ENCODE measurements at regions not wholly inside any gene's neighbourhood (a gene's known extent, or its start where the extent isn't known, plus 50 kb on each side); places are given as distances from the start of the nearest gene placed in this dataset.

DNA sequence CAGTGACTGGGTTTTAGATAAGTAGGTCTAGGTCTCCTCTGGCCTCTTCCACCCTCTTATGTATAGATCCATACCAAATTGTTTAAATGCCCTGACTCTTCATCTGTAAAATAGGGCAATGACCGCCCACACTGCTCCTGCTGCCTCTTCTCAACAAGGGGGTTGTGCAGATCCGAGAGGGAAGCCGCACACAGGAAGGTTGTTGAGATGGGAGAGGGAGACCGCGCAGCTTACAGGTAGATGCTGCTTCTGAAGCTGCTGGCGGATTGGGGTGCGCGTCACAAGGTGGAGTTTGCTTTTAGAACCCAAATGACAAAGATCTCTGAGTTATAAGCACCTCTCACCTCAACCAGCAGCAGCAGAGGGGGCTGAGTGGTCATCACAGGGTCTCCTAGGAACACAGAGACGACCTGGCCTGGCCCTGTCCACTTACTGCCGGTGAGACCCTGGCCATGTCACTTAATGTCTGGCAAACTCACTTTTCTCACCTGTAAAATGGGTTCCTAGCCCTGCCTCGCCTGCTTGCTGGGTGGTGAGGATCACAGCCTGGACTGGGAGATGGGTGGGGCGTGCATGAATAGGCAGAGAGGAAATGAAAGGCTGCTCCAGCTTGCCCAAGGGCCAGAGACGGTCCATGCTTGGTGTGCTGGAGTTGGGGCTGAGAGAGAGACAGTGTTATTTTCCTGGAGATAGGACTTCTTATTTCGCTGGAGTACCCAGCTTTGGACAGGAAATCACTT lies 251.3 kb downstream of the EIPR1 start:
- Histone ChIP-seq H2BK12ac (ENCODE audit: low read depth, low read length) (no peak overlapping the region), H3K4me1 (replicated peaks in 1 of 4; ENCODE audit: control insufficient read depth in 3 of 4, insufficient read depth in 4 of 4, low read length in 3 of 4) (no peaks in the 10 kb centered on the region; a peak in 1 of 7 replicates), H2AK5ac (ENCODE audit: low read depth, low read length) (no peak overlapping the region), H2BK15ac (ENCODE audit: low read length) (no peak overlapping the region), H2AFZ (ENCODE audit: low read length) (no peak overlapping the region), H3K4me2 (ENCODE audit: insufficient read depth in 1 of 2, low read depth in 2 of 2, low read length in 2 of 2) (no peak overlapping the region), H3K23ac (ENCODE audit: insufficient read length) (no peak overlapping the region), H4K91ac (replicated peaks; ENCODE audit: insufficient read length, low read length) (no peak overlapping the region), H3K9me3 (ENCODE audit: insufficient read depth in 2 of 2, low read depth in 1 of 2, low read length in 1 of 2) (no peaks in the 10 kb centered on the region), H3K9ac (replicated peaks in 1 of 4; ENCODE audit: extremely low read depth in 1 of 4, low read depth in 3 of 4, low read length in 3 of 4) (no peak overlapping the region), H3K36me3 (ENCODE audit: control insufficient read depth in 2 of 4, insufficient read depth in 4 of 4, low read length in 3 of 4) (no peaks in the 10 kb centered on the region), H3K56ac (replicated peaks; ENCODE audit: insufficient read length, low read depth, low read length) (no peak overlapping the region), H3K18ac (ENCODE audit: extremely low read depth, low read length) (no peak overlapping the region), H4K20me1 (replicated peaks in 1 of 2; ENCODE audit: control insufficient read depth in 1 of 2, insufficient read depth in 2 of 2, low read length in 2 of 2) (no peaks in the 10 kb centered on the region), H3K79me1 (ENCODE audit: low read depth, low read length) (no peaks in the 10 kb centered on the region), H4K8ac (ENCODE audit: extremely low read depth, insufficient read depth, low read length) (no peak overlapping the region; the same call in 1 of the 2 replicates), H2BK20ac (ENCODE audit: low read length) (no peak overlapping the region), H3K27me3 (replicated peaks in 1 of 4; ENCODE audit: control insufficient read depth in 3 of 4, extremely low read depth in 1 of 4, insufficient read depth in 3 of 4, low read length in 3 of 4) (no peaks in the 10 kb centered on the region; a peak in 1 of 7 replicates), H2BK120ac (replicated peaks; ENCODE audit: low read depth, low read length) (no peak overlapping the region), H4K5ac (ENCODE audit: insufficient read length, low read depth, low read length) (no peak overlapping the region), H3K4me3 (ENCODE audit: extremely low read depth in 1 of 4, insufficient read depth in 2 of 4, low read depth in 3 of 4, low read length in 4 of 4) (no peak overlapping the region), H2BK5ac (ENCODE audit: low read depth, low read length) (no peak overlapping the region), H3K27ac (ENCODE audit: low read depth, low read length) (no peak overlapping the region), H3K14ac (ENCODE audit: insufficient read length) (no peak overlapping the region), H3K23me2 (ENCODE audit: low read depth, low read length) (no peaks in the 10 kb centered on the region), H3K79me2 (ENCODE audit: control insufficient read depth in 1 of 2, insufficient read depth in 2 of 2, low read length in 2 of 2) (no peaks in the 10 kb centered on the region), H3K4ac (replicated peaks; ENCODE audit: insufficient read length, low read depth, low read length) (no peak overlapping the region)
- CTCF ChIA-PET (ENCODE audit: partially characterized antibody): interaction anchor here (1.2 kb wide), 2 partner anchors 11 to 177 kb away, joined by 3 to 6 read pairs; no protein-coding TSS in a partner anchor
- no peak for FAIRE-seq
- POLR2A ChIA-PET (ENCODE audit: partially characterized antibody): no interaction called here
- DNase-seq (ENCODE audit: low read depth in 1 of 2, low spot score in 2 of 2): no peak
- no peak for TF ChIP-seq RBBP5 (IDR thresholded peaks at IDR 0.05; ENCODE audit: borderline replicate concordance, low read depth, low read length)
- no peak for TF ChIP-seq RXRA (IDR thresholded peaks at IDR 0.05; ENCODE audit: insufficient read depth, low read depth, low read length)
- WGBS, 2 experiments (ENCODE audit: extremely low coverage in 1 of 2, insufficient coverage in 1 of 2, insufficient read length in 1 of 2, insufficient replicate concordance in 2 of 2, low coverage in 1 of 2, low lambda C conversion rate in 2 of 2, missing lambda C conversion rate in 1 of 2): 95% methylated on average over 14 of the region's 14 CpGs; no CpG with 5 or more reads in 1 of the 2 experiments

Measured in H1 (cell line).